Right lobe of liver (tissue), 6 donors: ENCODE measurements at regions not wholly inside any gene's neighbourhood (a gene's known extent, or its start where the extent isn't known, plus 50 kb on each side); places are given as distances from the start of the nearest gene placed in this dataset.

Experiments
- ATAC-seq, 4 donors: fragments of 200-7000 bp; cut with Tn5 transposase; one replicate each; pipeline ENCODE4 v1.9.1; 2020; ENCODE audit warnings: mild to moderate bottlenecking in 4 of 4, moderate library complexity in 4 of 4
- DNase-seq, 3 donors: peaks; one replicate each; pipeline ENCODE4 v3.0.0-alpha.2; 2020
- H3K27ac ChIP-seq, 3 donors: fragments of 200-600 bp; one replicate each; pipeline ENCODE4 v1.8.0; 2022
- H3K27me3 ChIP-seq, 2 donors: fragments of 200-600 bp; one replicate each; pipeline ENCODE4 v1.8.0; 2022
- H3K36me3 ChIP-seq, 4 donors: fragments of 200-600 bp; sonication (generic) in 1 of 4; one replicate each; pipeline versions ENCODE4 v1.5.1 to v1.8.0; 2017 to 2022; ENCODE audit warnings: control low read depth in 1 of 4
- H3K4me1 ChIP-seq, 4 donors: fragments of 200-600 bp; sonication (generic) in 1 of 4; one replicate each; pipeline versions ENCODE4 v1.5.1 to v1.8.0; 2017 to 2022; ENCODE audit warnings: control low read depth in 1 of 4
- H3K4me3 ChIP-seq, 3 donors: fragments of 200-600 bp; one replicate each; pipeline ENCODE4 v1.8.0; 2022
- H3K9me3 ChIP-seq, 4 donors: fragments of 200-600 bp; sonication (generic) in 1 of 4; one replicate each; pipeline versions ENCODE4 v1.5.1 to v1.8.0; 2017 to 2022; ENCODE audit warnings: control low read depth in 1 of 4
- CTCF ChIP-seq, 4 donors: fragments of 200-600 bp in 3 of 4; fragments of 450-650 bp in 1 of 4; IDR thresholded peaks; one replicate each; pipeline versions ENCODE4 v1.5.1 to v1.8.0; 2016 to 2022; ENCODE audit warnings: antibody characterized with exemption in 4 of 4, mild to moderate bottlenecking in 2 of 4
- POLR2A ChIP-seq: fragments of 450-650 bp; IDR thresholded peaks from one replicate; pipeline ENCODE4 v1.6.1; 2017; ENCODE audit warnings: antibody characterized with exemption, mild to moderate bottlenecking
- WGBS: methylation state at CpG from one replicate; pipeline ENCODE4 v1.1.6; 2018; ENCODE audit warnings: low coverage, low lambda C conversion rate; ENCODE audit not compliant: insufficient coverage; ENCODE audit errors: missing lambda C conversion rate; 5-methylcytosine and 5-hydroxymethylcytosine counted together
- intact Hi-C, 2 donors: fragments of 100-400 bp; cut with DNase I; formaldehyde crosslinking; loops; one replicate each; pipeline versions ENCODE4 v1.11.2 to v1.14.1; 2022
- donor health status: DM: no; HTN: yes; CAD: no.
- donor health status: DM: no; HTN: no; CAD: no.
- donor health status: DM: no; HTN: no; CAD: no.
- donor health status: DM: no; HTN: yes; CAD: no.
- donor health status: DM: no; HTN: yes; CAD: no.

DNA sequence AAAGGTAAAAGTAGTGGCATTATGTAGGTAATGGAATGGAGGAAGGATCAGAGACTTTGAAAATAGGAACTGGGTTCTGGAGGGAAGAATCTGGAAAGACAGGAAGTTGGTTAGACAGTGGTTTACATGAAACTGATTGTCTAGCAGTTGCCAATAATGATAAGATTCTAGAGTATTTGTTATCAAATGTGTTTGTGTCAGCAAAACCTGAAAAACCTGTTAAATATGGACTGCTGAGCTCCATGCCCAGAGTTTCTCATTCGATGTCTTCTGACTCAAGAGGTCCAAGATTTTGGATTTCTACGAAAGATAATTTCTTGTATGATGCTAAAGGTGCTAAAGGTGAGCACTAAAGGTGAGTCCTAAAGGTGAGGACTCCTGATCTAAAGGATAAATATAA is 515.0 kb upstream of the TUSC1 start:
- no peaks in the 10 kb centered on the region for H3K36me3 ChIP-seq
- no peaks in the 10 kb centered on the region for H3K4me1 ChIP-seq
- 52% methylated on average over 2 of the region's 2 CpGs for WGBS
- no peak for TF ChIP-seq CTCF (IDR thresholded peaks at IDR 0.05)
- TF ChIP-seq POLR2A, result no peak
- DNase-seq (no peak), ATAC-seq (no peak)
- H3K4me3 ChIP-seq, result no peak overlapping the region
- no peaks in the 10 kb centered on the region for H3K27me3 ChIP-seq
- H3K27ac ChIP-seq, result no peak overlapping the region
- intact Hi-C loops, result no loop called here
- no peaks in the 10 kb centered on the region for H3K9me3 ChIP-seq

DNA sequence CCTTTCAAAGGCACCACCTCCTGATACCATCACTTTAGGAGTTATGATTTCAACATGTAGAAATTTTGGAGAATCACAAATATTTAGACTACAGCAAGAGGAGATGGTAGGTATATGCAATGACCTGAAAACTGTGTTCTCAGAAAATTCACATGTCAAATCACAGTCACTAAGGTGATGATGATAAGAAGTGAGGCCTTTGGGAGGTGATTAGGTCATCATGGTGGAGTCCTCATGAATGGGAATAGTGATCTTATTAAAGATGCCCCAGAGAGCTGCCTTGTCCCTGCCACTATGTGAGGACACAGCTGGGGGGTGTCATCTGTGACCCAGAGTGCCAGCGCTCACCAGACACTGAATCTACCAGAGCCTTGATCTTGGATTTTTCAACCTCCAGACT is 513.5 kb upstream of the TUSC1 start:
- Histone ChIP-seq H3K27ac (no peak overlapping the region), H3K27me3 (no peaks in the 10 kb centered on the region), H3K36me3 (no peaks in the 10 kb centered on the region), H3K4me3 (no peak overlapping the region), H3K9me3 (no peaks in the 10 kb centered on the region), H3K4me1 (no peaks in the 10 kb centered on the region)
- TF ChIP-seq CTCF (IDR thresholded peaks at IDR 0.05) (no peak), POLR2A (no peak)
- no CpG with 5 or more reads among the region's 1 CpG for WGBS
- intact Hi-C loops, result no loop called here
- no peak for ATAC-seq
- no peak for DNase-seq

GRCh38 chr9:26181836-26182235 is 503.6 kb upstream of the TUSC1 start:
- TF ChIP-seq POLR2A (no peak), CTCF (IDR thresholded peaks at IDR 0.05) (no peak)
- ATAC-seq (no peak), DNase-seq (no peak)
- Histone ChIP-seq H3K4me1 (no peaks in the 10 kb centered on the region), H3K27me3 (no peaks in the 10 kb centered on the region), H3K9me3 (no peaks in the 10 kb centered on the region), H3K27ac (no peak overlapping the region), H3K4me3 (no peak overlapping the region), H3K36me3 (no peaks in the 10 kb centered on the region)
- intact Hi-C loops, result no loop called here
- WGBS, result 29% methylated on average over 2 of the region's 2 CpGs

DNA sequence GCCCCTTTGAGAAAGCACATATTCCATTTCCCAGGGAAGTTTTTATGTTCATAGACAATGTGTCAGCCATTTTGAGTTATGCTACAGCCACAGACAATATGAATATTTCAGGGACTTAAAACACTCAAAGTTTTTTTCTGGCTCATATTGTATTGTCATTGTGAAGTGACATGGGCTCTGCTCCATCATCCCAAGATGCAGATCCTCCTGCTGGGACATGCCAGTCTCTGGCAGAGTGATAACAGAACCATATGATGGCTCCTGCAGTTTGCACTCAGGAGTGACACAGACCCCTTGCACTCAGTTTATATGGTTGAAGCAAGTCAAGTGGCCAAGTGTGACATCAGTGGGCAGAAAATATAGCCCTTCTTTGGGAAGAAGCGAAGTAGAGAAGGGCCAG is 498.4 kb upstream of the TUSC1 start:
- Histone ChIP-seq H3K4me3 (no peak overlapping the region), H3K9me3 (no peaks in the 10 kb centered on the region), H3K36me3 (no peaks in the 10 kb centered on the region), H3K4me1 (no peaks in the 10 kb centered on the region), H3K27ac (no peak overlapping the region), H3K27me3 (no peaks in the 10 kb centered on the region)
- intact Hi-C loops, result no loop called here
- TF ChIP-seq CTCF (IDR thresholded peaks at IDR 0.05) (no peak), POLR2A (no peak)
- DNase-seq (no peak), ATAC-seq (no peak)
- WGBS, result 58% methylated on average over 1 of the region's 1 CpG

DNA sequence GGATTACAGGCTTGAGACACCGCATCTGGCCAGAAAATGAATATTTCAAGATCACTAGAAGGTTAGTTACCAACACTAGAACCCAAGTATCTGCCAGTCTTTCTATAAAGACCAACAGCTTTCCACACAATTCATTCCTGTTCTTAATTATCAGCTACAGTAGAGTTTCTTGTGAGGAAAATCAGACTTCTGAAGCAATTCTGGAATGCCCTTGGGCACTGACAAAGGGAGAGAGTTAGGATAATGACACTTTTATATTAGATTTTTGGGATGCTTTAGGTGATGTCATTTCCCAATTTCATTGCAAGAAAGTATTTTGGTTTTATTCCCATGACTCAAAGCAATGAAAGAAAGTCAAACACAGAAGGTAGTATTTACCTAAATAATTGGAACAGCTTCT is 497.0 kb upstream of the TUSC1 start:
- Histone ChIP-seq H3K4me1 (no peaks in the 10 kb centered on the region), H3K9me3 (no peaks in the 10 kb centered on the region), H3K4me3 (no peak overlapping the region), H3K27me3 (no peaks in the 10 kb centered on the region), H3K27ac (no peak overlapping the region), H3K36me3 (no peaks in the 10 kb centered on the region)
- WGBS, result 63% methylated on average over 1 of the region's 1 CpG
- intact Hi-C loops, result no loop called here
- TF ChIP-seq CTCF (IDR thresholded peaks at IDR 0.05), result no peak
- no peak for TF ChIP-seq POLR2A
- no peak for ATAC-seq
- DNase-seq, result no peak
